SK-N-SH (cell line): ENCODE measurements at regions not wholly inside any gene's neighbourhood (a gene's known extent, or its start where the extent isn't known, plus 50 kb on each side); places are given as distances from the start of the nearest gene placed in this dataset.

Source experiments
- CTCF ChIA-PET: fragments of 300-600, 350-600 bp; formaldehyde crosslinking; extraction: SDS; loops from one replicate; lab custom pipeline; 2021; lab: Yijun Ruan, JAX
- POLR2A ChIA-PET: fragments of 350-600 bp; sonication (Branson Sonifier 250); formaldehyde crosslinking; extraction: SDS; loops from one replicate; lab custom pipeline; 2020; ENCODE audit warnings: antibody characterized with exemption, inconsistent platforms; lab: Yijun Ruan, JAX
- DNase-seq: peaks from one replicate; pipeline ENCODE4 v3.0.0; 2012
- H2AFZ ChIP-seq: fragments of 200-600 bp; sonication (generic); 2 replicates; pipeline ENCODE4 v1.8.1; 2016; ENCODE audit warnings: antibody characterized with exemption, mild to moderate bottlenecking, low read depth
- H3F3A ChIP-seq: fragments of 200-600 bp; sonication (generic); replicated peaks from 2 replicates; pipeline ENCODE3; 2016; ENCODE audit warnings: antibody characterized with exemption, mild to moderate bottlenecking; ENCODE audit not compliant: insufficient read depth
- H3K27ac ChIP-seq, 2 experiments: fragments of 200-500 bp in 1 of 2; fragments of 200-600 bp in 1 of 2; sonication (Bioruptor generic) in 1 of 2; sonication (generic), shearing (Covaris generic) in 1 of 2; 2 replicates each; pipeline versions ENCODE4 v1.5.1 to v1.6.1; 2014 to 2016; ENCODE audit warnings: low read depth in 2 of 2, inconsistent platforms in 1 of 2, low read length in 1 of 2, mild to moderate bottlenecking in 1 of 2, mixed read lengths in 1 of 2
- H3K27me3 ChIP-seq: fragments of 200-600 bp; sonication (generic), shearing (Covaris generic); 2 replicates; pipeline ENCODE4 v1.6.1; 2016; ENCODE audit warnings: mixed run types; ENCODE audit not compliant: insufficient read depth
- H3K36me3 ChIP-seq, 2 experiments: fragments of 200-500 bp in 1 of 2; fragments of 200-600 bp in 1 of 2; sonication (Bioruptor generic) in 1 of 2; sonication (generic) in 1 of 2; replicated peaks in 1 of 2; 2 replicates each; pipeline versions ENCODE3 to v1.5.1; 2014 to 2016; ENCODE audit warnings: low read length in 1 of 2, mild to moderate bottlenecking in 1 of 2; ENCODE audit not compliant: insufficient read depth in 2 of 2, control insufficient read depth in 1 of 2
- H3K4me1 ChIP-seq, 2 experiments: fragments of 200-500 bp in 1 of 2; fragments of 200-600 bp in 1 of 2; sonication (Bioruptor generic) in 1 of 2; sonication (generic), shearing (Covaris generic) in 1 of 2; 2 replicates each; pipeline versions ENCODE4 v1.5.1 to v1.6.1; 2014 to 2016; ENCODE audit warnings: low read depth in 1 of 2, low read length in 1 of 2, mixed run types in 1 of 2; ENCODE audit not compliant: insufficient read depth in 2 of 2, control insufficient read depth in 1 of 2
- H3K4me2 ChIP-seq: fragments of 200-600 bp; sonication (generic), shearing (Covaris generic); 2 replicates; pipeline ENCODE4 v1.6.1; 2017; ENCODE audit warnings: mixed run types
- H3K4me3 ChIP-seq, 2 experiments: fragments of 200-500 bp in 1 of 2; fragments of 200-600 bp in 1 of 2; sonication (Bioruptor generic) in 1 of 2; sonication (generic), shearing (Covaris generic) in 1 of 2; 2 replicates each; pipeline versions ENCODE4 v1.5.1 to v1.8.1; 2014 to 2016; ENCODE audit warnings: low read depth in 2 of 2, inconsistent platforms in 1 of 2, low read length in 1 of 2, mild to moderate bottlenecking in 1 of 2, mixed read lengths in 1 of 2, moderate library complexity in 1 of 2
- H3K79me2 ChIP-seq: fragments of 200-600 bp; sonication (generic); 2 replicates; pipeline ENCODE4 v1.8.1; 2017; ENCODE audit warnings: mild to moderate bottlenecking; ENCODE audit not compliant: insufficient read depth
- H3K9ac ChIP-seq: fragments of 200-600 bp; sonication (generic); 2 replicates; pipeline ENCODE4 v1.6.1; 2017; ENCODE audit warnings: mixed run types
- H3K9me2 ChIP-seq: fragments of 200-600 bp; sonication (generic); 2 replicates; pipeline ENCODE4 v1.6.1; 2017; ENCODE audit warnings: mixed run types
- H3K9me3 ChIP-seq: fragments of 200-600 bp; sonication (generic); 2 replicates; pipeline ENCODE4 v1.6.1; 2017; ENCODE audit warnings: mixed run types, mild to moderate bottlenecking, moderate library complexity
- H4K20me1 ChIP-seq: fragments of 200-600 bp; sonication (generic); 2 replicates; pipeline ENCODE4 v1.6.1; 2017; ENCODE audit warnings: mild to moderate bottlenecking, mixed run types; ENCODE audit not compliant: insufficient read depth
- ELF1 ChIP-seq: IDR thresholded peaks from 2 replicates; pipeline ENCODE4 v1.4.0; 2012
- EZH2phosphoT487 ChIP-seq: fragments of 200-600 bp; sonication (generic); IDR thresholded peaks from 2 replicates; pipeline ENCODE4 v1.6.1; 2017; ENCODE audit warnings: low read depth, mixed run types, mild to moderate bottlenecking, antibody characterized with exemption, moderate library complexity, borderline replicate concordance
- FOXJ3 ChIP-seq: sonication (generic); formaldehyde crosslinking; IDR thresholded peaks from 2 replicates; pipeline ENCODE4 v1.5.1; 2020; ENCODE audit warnings: mild to moderate bottlenecking, missing genetic modification reagents
- FOXM1 ChIP-seq: IDR thresholded peaks from 2 replicates; pipeline ENCODE4 v1.4.0; 2012; ENCODE audit warnings: low read depth, mild to moderate bottlenecking
- IRF3 ChIP-seq: fragments of 150-350 bp; IDR thresholded peaks from 2 replicates; pipeline ENCODE4 v1.6.1; 2016; ENCODE audit warnings: mild to moderate bottlenecking, low read depth, low read length
- MEF2A ChIP-seq: IDR thresholded peaks from 2 replicates; pipeline ENCODE4 v1.4.0; 2012; ENCODE audit warnings: low read depth, borderline replicate concordance
- NRF1 ChIP-seq: IDR thresholded peaks from 2 replicates; pipeline ENCODE4 v1.6.1; 2012; ENCODE audit warnings: low read depth, mild to moderate bottlenecking, low read length
- POLR2AphosphoS5 ChIP-seq: IDR thresholded peaks from 2 replicates; pipeline ENCODE4 v1.6.1; 2012; ENCODE audit warnings: low read depth, low read length
- RCOR1 ChIP-seq: fragments of 150-350 bp; IDR thresholded peaks from 2 replicates; pipeline ENCODE4 v1.6.1; 2017; ENCODE audit warnings: antibody characterized with exemption, low read length
- RFX5 ChIP-seq: IDR thresholded peaks from 2 replicates; pipeline ENCODE4 v1.6.1; 2012; ENCODE audit warnings: mild to moderate bottlenecking, improper control_type of control experiment, low read length
- RXRA ChIP-seq: IDR thresholded peaks from 2 replicates; pipeline ENCODE4 v1.4.0; 2012; ENCODE audit warnings: low read depth, mild to moderate bottlenecking, borderline replicate concordance
- SIN3A ChIP-seq: IDR thresholded peaks from 2 replicates; pipeline ENCODE4 v1.6.1; 2012; ENCODE audit warnings: low read depth, mild to moderate bottlenecking, low read length, moderate library complexity, borderline replicate concordance
- TAF1 ChIP-seq: IDR thresholded peaks from 2 replicates; pipeline ENCODE4 v1.6.1; 2012; ENCODE audit warnings: low read depth, mild to moderate bottlenecking, low read length, moderate library complexity, borderline replicate concordance
- TEAD4 ChIP-seq: IDR thresholded peaks from 2 replicates; pipeline ENCODE4 v1.4.0; 2012; ENCODE audit warnings: mild to moderate bottlenecking, borderline replicate concordance; ENCODE audit not compliant: insufficient read depth
- ZBTB33 ChIP-seq: IDR thresholded peaks from 2 replicates; pipeline ENCODE4 v1.4.0; 2012; ENCODE audit warnings: low read depth, borderline replicate concordance
- WGBS: methylation state at CpG from one replicate; pipeline ENCODE4 v1.1.6; 2017; ENCODE audit warnings: low lambda C conversion rate; 5-methylcytosine and 5-hydroxymethylcytosine counted together

GRCh38 chr17:79163071-79163470 lies 88.4 kb downstream of the ENGASE start:
- Histone ChIP-seq H3K4me1 (peaks cover 0 to 34% of the 10 kb centered on the region in 2 experiments; a peak in 2 of 4 replicates), H3K9me3 (no peaks in the 10 kb centered on the region), H3K9me2 (no peaks in the 10 kb centered on the region), H3K4me3 (no peak overlapping the region), H3K9ac (no peak overlapping the region), H3K36me3 (no peaks in the 10 kb centered on the region), H2AFZ (no peak overlapping the region), H3K27me3 (peaks cover 44% of the 10 kb centered on the region), H4K20me1 (no peaks in the 10 kb centered on the region), H3K4me2 (no peak overlapping the region), H3K27ac (no peak overlapping the region), H3F3A (no peaks in the 10 kb centered on the region), H3K79me2 (no peaks in the 10 kb centered on the region)
- POLR2A ChIA-PET: no interaction called here
- DNase-seq: no peak
- WGBS: 55% methylated on average over 11 of the region's 12 CpGs
- no peak for TF ChIP-seq TAF1
- no peak for TF ChIP-seq RCOR1
- no peak for TF ChIP-seq ELF1
- no peak for TF ChIP-seq RFX5
- TF ChIP-seq SIN3A: no peak
- no peak for TF ChIP-seq TEAD4
- no peak for TF ChIP-seq RXRA
- TF ChIP-seq ZBTB33: no peak
- no peak for TF ChIP-seq POLR2AphosphoS5
- no peak for TF ChIP-seq IRF3
- TF ChIP-seq MEF2A: no peak
- TF ChIP-seq NRF1: no peak
- no peak for TF ChIP-seq FOXJ3 (CRISPR knock-in tag)
- no peak for TF ChIP-seq EZH2phosphoT487
- TF ChIP-seq FOXM1: no peak
- CTCF ChIA-PET: interaction anchor here (0.8 to 34.2 kb wide), 16 partner anchors 9 to 578 kb away, joined by 3 to 571 read pairs (median 7); no protein-coding TSS in a partner anchor
